Body of pancreas (tissue), 4 donors: ENCODE measurements at regions not wholly inside any gene's neighbourhood (a gene's known extent, or its start where the extent isn't known, plus 50 kb on each side); places are given as distances from the start of the nearest gene placed in this dataset.
"Not testable (repeated sequence)": the region's sequence is repeated elsewhere in the genome, so short reads cannot be mapped to it uniquely, and the experiment has no call there.

Experiments
- ATAC-seq: fragments of 150-250 bp; one replicate; pipeline ENCODE4 v1.9.1; 2016
- DNase-seq, 4 donors: peaks; one replicate each; pipeline ENCODE4 v3.0.0-alpha.2; 2019
- H3K27ac ChIP-seq, 4 donors: fragments of 200-600 bp; sonication (generic); 1 replicate in 3 of 4; 2 replicates in 1 of 4; pipeline versions ENCODE4 v1.5.1 to v1.6.1; 2016 to 2019; ENCODE audit warnings: mild to moderate bottlenecking in 1 of 4, mixed read lengths in 1 of 4, moderate library complexity in 1 of 4
- H3K27me3 ChIP-seq, 2 donors: fragments of 200-600 bp; sonication (generic); one replicate each; pipeline ENCODE4 v1.6.0; 2016; ENCODE audit warnings: mild to moderate bottlenecking in 1 of 2
- H3K36me3 ChIP-seq, 2 donors: fragments of 200-600 bp; sonication (generic); replicated peaks in 1 of 2; 2 replicates each; pipeline ENCODE4 v1.5.1; 2016; ENCODE audit warnings: low read depth in 2 of 2; ENCODE audit not compliant: insufficient read depth in 1 of 2
- H3K4me1 ChIP-seq: fragments of 200-600 bp; sonication (generic); one replicate; pipeline ENCODE4 v1.6.0; 2016
- H3K4me3 ChIP-seq, 2 donors: fragments of 200-600 bp; sonication (generic); 1 replicate in 1 of 2; 2 replicates in 1 of 2; pipeline ENCODE4 v1.5.1; 2016 to 2019
- H3K9me3 ChIP-seq, 3 donors: fragments of 200-600 bp; sonication (generic); 1 replicate in 2 of 3; 2 replicates in 1 of 3; pipeline ENCODE4 v1.5.1; 2016
- POLR2A ChIP-seq, 3 donors: fragments of 450-650 bp; IDR thresholded peaks; one replicate each; pipeline ENCODE4 v1.6.1; 2016; ENCODE audit warnings: antibody characterized with exemption in 3 of 3, mild to moderate bottlenecking in 2 of 3
- WGBS, 2 donors: methylation state at CpG; one replicate each; pipeline ENCODE4 v1.1.5; 2017; 5-methylcytosine and 5-hydroxymethylcytosine counted together
- intact Hi-C: fragments of 100-400 bp; cut with DNase I; formaldehyde crosslinking; loops from one replicate; pipeline ENCODE4 v1.15.1; 2023
- TF ChIP-seq, protein P1 (sequence below), 7 experiments: fragments of 450-650 bp in 4 of 7; fragments of 200-600 bp in 3 of 7; sonication (generic) in 3 of 7; IDR thresholded peaks; one replicate each; pipeline ENCODE4 v1.5.1; 2016 to 2019; ENCODE audit warnings: antibody characterized with exemption in 7 of 7

DNA sequence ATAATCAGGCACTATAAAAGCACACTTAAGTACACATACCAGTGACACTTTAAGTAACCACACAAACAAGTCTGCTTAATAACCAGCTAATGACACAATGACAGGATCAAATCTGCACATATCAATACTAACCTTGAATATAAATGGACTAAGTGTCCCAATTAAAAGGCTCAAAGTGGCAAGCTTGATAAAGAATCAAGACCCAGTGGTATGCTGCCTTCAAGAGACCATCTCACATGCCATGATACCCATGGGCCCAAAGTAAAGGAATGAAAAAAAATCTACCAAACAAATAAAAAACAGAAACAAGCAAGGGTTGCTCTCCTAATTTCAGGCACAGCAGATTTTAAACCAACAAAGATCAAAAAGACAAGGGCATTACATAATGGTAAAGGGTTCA is 470.4 kb downstream of the TRHDE start:
- no peaks in the 10 kb centered on the region for H3K36me3 ChIP-seq
- no peaks in the 10 kb centered on the region for H3K9me3 ChIP-seq
- no peak overlapping the region for H3K27ac ChIP-seq
- H3K27me3 ChIP-seq = no peaks in the 10 kb centered on the region
- TF ChIP-seq, protein P1, sequence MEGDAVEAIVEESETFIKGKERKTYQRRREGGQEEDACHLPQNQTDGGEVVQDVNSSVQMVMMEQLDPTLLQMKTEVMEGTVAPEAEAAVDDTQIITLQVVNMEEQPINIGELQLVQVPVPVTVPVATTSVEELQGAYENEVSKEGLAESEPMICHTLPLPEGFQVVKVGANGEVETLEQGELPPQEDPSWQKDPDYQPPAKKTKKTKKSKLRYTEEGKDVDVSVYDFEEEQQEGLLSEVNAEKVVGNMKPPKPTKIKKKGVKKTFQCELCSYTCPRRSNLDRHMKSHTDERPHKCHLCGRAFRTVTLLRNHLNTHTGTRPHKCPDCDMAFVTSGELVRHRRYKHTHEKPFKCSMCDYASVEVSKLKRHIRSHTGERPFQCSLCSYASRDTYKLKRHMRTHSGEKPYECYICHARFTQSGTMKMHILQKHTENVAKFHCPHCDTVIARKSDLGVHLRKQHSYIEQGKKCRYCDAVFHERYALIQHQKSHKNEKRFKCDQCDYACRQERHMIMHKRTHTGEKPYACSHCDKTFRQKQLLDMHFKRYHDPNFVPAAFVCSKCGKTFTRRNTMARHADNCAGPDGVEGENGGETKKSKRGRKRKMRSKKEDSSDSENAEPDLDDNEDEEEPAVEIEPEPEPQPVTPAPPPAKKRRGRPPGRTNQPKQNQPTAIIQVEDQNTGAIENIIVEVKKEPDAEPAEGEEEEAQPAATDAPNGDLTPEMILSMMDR (IDR thresholded peaks at IDR 0.05) = no peak
- H3K4me3 ChIP-seq = no peak overlapping the region
- H3K4me1 ChIP-seq = no peaks in the 10 kb centered on the region
- no peak for DNase-seq
- intact Hi-C loops = no loop called here
- no peak for ATAC-seq

DNA sequence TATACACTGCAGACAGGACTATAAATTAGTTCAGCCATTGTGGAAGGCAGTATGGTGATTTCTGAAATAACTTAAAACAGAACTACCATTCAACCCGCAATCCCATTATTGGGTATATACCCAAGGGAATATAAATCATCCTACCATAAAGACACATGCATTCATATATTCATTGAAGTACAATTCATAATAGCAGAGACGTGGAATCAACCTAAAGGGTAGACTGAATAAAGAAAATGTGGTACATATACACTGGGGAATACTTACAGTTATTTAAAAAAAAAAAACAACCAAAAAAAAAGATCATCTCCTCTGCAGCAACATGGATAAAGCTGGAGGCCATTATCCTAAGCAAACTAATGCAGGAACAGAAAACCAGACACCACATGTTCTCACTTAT is 473.9 kb downstream of the TRHDE start:
- DNase-seq (no peak), ATAC-seq (no peak)
- Histone ChIP-seq H3K4me3 (no peak overlapping the region), H3K9me3 (no peaks in the 10 kb centered on the region), H3K27ac (no peak overlapping the region), H3K4me1 (no peaks in the 10 kb centered on the region), H3K27me3 (no peaks in the 10 kb centered on the region), H3K36me3 (no peaks in the 10 kb centered on the region)
- intact Hi-C loops = no loop called here
- 68 to 70% methylated on average over 2 of the region's 2 CpGs for WGBS, 2 donors
- TF ChIP-seq POLR2A (IDR thresholded peaks at IDR 0.05) = no peak
- TF ChIP-seq, protein P1 (IDR thresholded peaks at IDR 0.05) = no peak

DNA sequence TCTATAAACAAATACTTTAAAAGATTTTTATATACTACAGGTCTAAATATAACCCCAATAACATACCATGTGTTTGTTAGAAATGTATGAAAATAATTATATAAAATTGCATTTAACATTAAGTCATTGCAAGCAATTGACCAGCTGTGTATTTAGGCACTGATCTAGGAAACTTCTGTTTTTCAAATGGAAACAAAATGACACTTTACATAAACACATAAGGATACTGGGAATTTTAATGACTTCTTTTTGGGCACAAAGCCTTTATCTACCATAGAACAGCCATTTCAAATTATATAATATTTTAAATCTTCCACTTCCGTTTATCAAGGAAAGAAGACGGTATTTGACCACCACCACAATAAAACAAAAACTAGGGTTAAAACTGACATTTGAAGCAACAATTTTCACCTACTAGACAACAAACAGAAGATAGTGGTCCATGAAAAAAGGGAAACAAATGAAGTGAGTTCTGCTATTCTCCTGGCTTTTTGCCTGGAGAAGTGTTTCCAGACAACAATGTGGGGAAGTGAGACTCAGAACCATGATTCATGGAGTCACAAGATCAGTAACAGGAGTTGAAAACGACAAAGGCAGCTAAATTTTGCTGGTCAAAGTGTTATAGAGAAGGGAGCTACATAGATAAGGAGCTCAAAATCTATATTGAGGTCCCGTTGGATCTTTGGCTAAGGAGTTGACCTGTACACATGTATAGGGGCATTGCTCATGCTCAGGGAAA is 475.1 kb downstream of the TRHDE start:
- Histone ChIP-seq H3K4me1 (no peaks in the 10 kb centered on the region), H3K27ac (peak overlapping the region in 1 of 4 donors; percentile 40), H3K36me3 (no peaks in the 10 kb centered on the region), H3K4me3 (no peak overlapping the region), H3K27me3 (no peaks in the 10 kb centered on the region), H3K9me3 (no peaks in the 10 kb centered on the region)
- intact Hi-C loops = no loop called here
- 47 to 64% methylated on average over 4 of the region's 4 CpGs for WGBS, 2 donors
- ATAC-seq (no peak), DNase-seq (peak in 1 of 4 donors; percentile 20)
- TF ChIP-seq, protein P1 (IDR thresholded peaks at IDR 0.05) = no peak
- TF ChIP-seq POLR2A (IDR thresholded peaks at IDR 0.05) = no peak

DNA sequence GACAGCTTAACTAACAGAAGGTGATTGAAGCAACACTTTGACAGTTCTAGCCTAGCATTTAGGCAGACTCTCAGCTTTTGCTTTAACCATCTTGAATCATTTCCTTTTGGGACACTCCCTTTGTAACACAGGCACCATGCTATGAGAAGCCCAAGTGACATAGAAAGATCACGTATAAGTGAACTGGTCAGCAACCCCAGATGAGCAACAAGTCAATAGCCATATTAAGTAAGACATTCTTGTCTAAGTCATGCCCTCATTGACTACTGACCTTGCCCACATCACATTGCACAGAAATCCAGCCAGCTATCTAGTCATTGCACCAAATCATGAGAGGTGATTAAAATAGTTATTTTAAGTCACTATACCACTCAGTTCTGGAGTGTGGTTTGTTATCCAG is 476.8 kb downstream of the TRHDE start:
- Histone ChIP-seq H3K9me3 (no peaks in the 10 kb centered on the region), H3K27ac (no peak overlapping the region), H3K4me1 (no peaks in the 10 kb centered on the region), H3K27me3 (no peaks in the 10 kb centered on the region), H3K4me3 (no peak overlapping the region), H3K36me3 (no peaks in the 10 kb centered on the region)
- intact Hi-C loops = no loop called here
- ATAC-seq (no peak), DNase-seq (no peak)
- 73 to 79% methylated on average over 1 of the region's 1 CpG for WGBS, 2 donors
- TF ChIP-seq, protein P1 (IDR thresholded peaks at IDR 0.05) = no peak
- no peak for TF ChIP-seq POLR2A (IDR thresholded peaks at IDR 0.05)

DNA sequence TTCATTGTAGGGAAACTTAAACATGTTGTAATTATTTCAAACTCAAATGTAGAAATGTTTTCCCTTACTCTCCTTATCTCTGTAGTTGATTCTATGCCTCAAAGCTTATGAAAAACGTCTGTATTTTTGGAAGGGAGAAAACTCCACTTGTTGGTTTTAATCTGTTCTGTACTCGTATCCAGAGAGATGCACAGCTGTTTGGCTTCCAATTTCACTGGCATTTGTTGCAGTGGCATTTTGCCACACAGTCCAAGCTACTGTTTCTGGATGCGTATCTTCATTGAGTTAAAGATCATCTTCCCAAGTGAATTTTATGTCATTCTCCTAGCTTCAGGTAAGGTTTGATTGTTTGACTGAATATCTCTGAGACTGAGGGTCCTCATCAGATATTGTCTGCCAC is 481.4 kb downstream of the TRHDE start:
- Histone ChIP-seq H3K36me3 (no peaks in the 10 kb centered on the region), H3K4me3 (no peak overlapping the region), H3K9me3 (no peaks in the 10 kb centered on the region), H3K27me3 (no peaks in the 10 kb centered on the region), H3K27ac (no peak overlapping the region), H3K4me1 (no peaks in the 10 kb centered on the region)
- WGBS, 2 donors = 46 to 48% methylated on average over 3 of the region's 3 CpGs
- no peak for TF ChIP-seq POLR2A (IDR thresholded peaks at IDR 0.05)
- TF ChIP-seq, protein P1 (IDR thresholded peaks at IDR 0.05) = no peak
- intact Hi-C loops = no loop called here
- ATAC-seq = no peak
- DNase-seq = no peak

DNA sequence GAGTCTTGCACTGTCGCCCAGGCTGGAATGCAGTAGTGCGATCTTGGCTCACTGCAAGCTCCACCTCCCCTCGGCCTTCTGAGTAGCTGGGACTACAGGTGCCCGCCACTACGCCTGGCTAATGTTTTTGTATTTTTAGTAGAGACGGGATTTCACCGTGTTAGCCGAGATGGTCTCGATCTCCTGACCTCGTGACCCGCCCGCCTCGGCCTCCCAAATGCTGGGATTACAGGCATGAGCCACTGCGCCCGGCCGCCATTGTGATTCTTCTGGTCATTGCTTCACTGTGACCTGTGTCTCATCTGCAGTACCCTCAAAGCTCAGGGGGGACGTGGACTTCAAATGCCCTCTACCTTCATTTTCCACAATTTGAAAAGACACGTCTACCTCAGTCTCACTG is 481.9 kb downstream of the TRHDE start:
- H3K9me3 ChIP-seq, H3K27ac ChIP-seq, ATAC-seq, H3K36me3 ChIP-seq, H3K4me3 ChIP-seq, intact Hi-C loops, DNase-seq, H3K4me1 ChIP-seq, H3K27me3 ChIP-seq: not testable (repeated sequence)
- WGBS, 2 donors = 89 to 90% methylated on average over 18 of the region's 18 CpGs
